ENCODE measurements at regions not wholly inside any gene's neighbourhood (a gene's known extent, or its start where the extent isn't known, plus 50 kb on each side); places are given as distances from the start of the nearest gene placed in this dataset.

DNA sequence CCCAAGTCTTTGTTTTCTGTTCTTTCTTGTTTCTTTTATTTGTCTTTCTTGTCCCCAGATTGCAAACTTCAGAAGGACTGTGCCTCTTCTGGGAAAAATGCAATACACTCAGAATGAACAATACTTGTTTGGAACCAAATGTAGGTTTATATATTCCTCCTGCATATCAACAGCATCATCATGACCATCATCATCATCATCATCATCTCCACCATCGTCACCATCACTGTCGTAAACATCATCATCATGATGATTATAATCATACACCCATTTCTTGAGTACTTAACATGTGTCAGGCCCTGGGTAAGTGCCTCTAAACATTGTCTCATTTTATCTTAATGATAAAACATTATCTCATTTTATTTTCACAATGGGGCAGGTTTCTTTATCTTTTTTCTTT is 476.8 kb downstream of the CCSER2 start:
- DNase-seq (ENCODE audit: low spot score) (no peak), ATAC-seq (ENCODE audit: low FRiP score) (no peak)
- TF ChIP-seq, protein P1, sequence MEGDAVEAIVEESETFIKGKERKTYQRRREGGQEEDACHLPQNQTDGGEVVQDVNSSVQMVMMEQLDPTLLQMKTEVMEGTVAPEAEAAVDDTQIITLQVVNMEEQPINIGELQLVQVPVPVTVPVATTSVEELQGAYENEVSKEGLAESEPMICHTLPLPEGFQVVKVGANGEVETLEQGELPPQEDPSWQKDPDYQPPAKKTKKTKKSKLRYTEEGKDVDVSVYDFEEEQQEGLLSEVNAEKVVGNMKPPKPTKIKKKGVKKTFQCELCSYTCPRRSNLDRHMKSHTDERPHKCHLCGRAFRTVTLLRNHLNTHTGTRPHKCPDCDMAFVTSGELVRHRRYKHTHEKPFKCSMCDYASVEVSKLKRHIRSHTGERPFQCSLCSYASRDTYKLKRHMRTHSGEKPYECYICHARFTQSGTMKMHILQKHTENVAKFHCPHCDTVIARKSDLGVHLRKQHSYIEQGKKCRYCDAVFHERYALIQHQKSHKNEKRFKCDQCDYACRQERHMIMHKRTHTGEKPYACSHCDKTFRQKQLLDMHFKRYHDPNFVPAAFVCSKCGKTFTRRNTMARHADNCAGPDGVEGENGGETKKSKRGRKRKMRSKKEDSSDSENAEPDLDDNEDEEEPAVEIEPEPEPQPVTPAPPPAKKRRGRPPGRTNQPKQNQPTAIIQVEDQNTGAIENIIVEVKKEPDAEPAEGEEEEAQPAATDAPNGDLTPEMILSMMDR (IDR thresholded peaks at IDR 0.05), result no peak

DNA sequence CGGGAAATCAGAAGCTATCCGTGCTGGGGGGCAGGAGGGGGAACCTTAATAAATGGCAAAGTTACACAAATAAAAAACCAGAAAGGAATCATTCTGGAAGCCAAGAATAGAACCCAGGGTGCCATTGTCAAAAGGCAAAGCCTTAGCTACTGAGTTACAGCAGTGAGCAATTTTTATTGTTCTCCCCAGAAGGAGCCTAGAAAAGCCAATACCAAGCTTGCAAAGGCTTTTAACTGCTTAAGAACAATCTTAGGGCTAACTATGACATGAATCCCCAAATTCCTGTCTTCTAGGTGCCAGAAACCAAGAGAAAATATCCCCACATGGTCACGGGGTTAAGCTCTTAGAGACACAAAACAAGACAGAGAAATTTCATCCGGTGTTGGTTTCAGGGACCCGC is 482.7 kb downstream of the CCSER2 start:
- ATAC-seq (ENCODE audit: low FRiP score) (no peak), DNase-seq (ENCODE audit: low spot score) (no peak)
- TF ChIP-seq, protein P1 (IDR thresholded peaks at IDR 0.05), result no peak

DNA sequence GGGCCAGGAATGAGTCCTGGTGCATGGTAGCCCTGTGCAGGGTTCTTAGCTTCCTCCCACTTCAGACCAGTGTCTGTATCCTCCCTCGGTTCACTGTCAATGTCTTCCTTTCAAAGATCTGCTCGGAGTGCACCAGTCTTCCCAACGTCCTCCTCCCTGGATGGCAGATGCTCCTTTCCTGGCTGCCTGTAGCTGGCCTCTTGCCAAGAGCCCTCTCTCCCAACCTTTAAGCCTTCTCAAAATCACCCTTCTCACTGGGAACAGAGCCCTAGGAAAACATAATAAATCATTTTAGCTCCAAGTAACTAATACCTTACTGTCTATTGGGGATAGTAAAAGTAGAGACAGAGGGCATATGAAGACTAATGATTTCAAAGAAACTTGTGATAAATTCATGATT is 490.6 kb downstream of the CCSER2 start:
- TF ChIP-seq, protein P1 (IDR thresholded peaks at IDR 0.05), result no peak
- ATAC-seq (ENCODE audit: low FRiP score) (no peak), DNase-seq (ENCODE audit: low spot score) (no peak)

DNA sequence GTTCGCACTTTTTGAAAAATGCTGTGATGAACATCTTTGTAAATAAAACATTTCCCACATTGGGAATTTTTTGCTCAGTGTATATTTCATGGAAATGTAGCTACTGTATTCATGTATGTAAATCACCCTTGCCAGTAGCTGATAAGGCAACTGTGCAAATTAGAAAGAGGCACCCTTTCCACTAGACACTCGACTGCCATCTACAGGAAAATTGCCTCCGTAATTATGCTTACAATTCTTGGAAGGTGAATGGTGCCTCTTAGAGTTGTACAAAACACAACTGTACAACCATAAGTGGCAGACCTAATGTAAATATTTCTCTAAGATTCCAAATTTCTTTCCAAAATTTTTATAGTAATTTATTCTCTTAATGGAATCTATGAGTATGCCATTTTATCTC is 491.7 kb downstream of the CCSER2 start:
- ATAC-seq (ENCODE audit: low FRiP score) (no peak), DNase-seq (ENCODE audit: low spot score) (no peak)
- TF ChIP-seq, protein P1 (IDR thresholded peaks at IDR 0.05), result no peak

DNA sequence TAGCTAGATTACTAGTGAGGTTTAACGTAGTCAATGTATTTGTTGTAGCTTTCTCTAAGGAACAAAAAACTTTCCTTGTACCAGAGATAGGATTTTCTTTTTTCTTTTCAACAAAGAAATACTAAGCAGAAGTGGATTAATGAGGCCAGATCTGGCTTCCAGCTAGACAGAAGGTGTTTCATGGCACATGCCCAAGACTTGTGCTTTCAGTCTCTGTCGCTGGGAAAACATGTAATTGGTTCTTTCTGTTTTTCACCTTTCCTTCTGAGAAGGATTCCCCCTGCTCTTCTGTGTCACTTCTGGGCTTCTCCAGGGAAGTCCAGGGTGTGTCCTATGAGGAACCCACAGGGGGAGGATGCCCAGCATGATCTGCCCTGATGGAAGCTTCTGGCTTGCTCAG is 492.2 kb downstream of the CCSER2 start:
- TF ChIP-seq, protein P1 (IDR thresholded peaks at IDR 0.05), result no peak
- DNase-seq (ENCODE audit: low spot score) (no peak), ATAC-seq (ENCODE audit: low FRiP score) (no peak)

DNA sequence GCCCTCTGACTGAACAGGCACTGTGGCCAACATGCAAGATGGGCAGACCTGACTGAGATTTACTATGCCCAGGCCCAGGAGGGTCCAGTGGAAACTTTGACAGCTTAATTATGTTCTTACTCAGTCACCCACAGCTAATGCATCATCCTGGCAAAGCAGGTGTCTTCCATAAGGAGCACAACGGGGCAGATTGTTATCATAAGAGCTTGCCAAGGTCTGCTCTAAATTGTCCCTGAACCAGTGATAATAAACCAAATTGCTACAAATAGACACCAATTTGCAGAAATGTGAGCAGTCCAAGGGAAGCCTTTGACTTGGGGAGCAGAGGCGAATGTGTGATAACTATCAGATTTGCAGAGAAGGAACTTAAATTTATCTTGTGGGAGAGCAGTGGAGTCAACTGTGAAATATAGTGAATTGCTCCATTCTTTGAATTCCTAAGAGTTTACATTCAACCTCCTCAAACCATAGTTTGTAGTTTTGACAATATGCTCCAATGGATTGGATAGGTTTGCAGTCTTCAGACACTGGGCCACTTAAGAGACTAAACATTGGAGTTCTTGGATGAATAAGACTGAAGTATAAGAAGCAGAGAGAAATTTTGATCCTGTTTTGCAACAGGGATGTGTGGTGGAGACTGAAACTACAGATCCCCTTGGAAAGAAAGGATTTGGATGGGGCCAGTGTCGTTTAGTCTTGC is 494.7 kb downstream of the CCSER2 start:
- no peak for DNase-seq (ENCODE audit: low spot score)
- no peak for ATAC-seq (ENCODE audit: low FRiP score)
- TF ChIP-seq, protein P1 (IDR thresholded peaks at IDR 0.05), result no peak

DNA sequence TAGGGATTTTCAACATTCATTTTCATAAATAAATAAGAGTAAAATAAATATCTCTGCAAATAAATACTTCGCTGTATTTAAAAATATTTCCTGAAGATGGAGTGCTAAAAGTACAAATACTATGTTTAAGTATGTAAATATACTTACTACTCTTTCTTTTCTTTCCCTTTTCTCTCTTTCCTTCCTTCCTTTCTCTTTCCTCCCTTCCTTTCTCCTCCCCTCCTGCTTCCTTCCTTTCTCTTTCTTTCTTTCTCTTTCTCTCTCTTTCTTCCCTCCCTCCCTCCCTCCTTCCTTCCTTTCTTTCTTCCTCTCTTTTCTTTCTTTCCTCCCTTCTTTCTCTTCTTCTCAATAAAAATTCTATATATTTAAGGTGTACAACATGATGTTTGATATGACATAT is 496.1 kb downstream of the CCSER2 start:
- TF ChIP-seq, protein P1 (IDR thresholded peaks at IDR 0.05), result no peak
- no peak for DNase-seq (ENCODE audit: low spot score)
- no peak for ATAC-seq (ENCODE audit: low FRiP score)
